Stimulated activated CD8-positive, alpha-beta memory T cell treated with anti-CD3 and anti-CD28 coated beads, Interleukin-7, amount 100 ng/mL, for 48 hours (primary cell): ENCODE measurements at regions not wholly inside any gene's neighbourhood (a gene's known extent, or its start where the extent isn't known, plus 50 kb on each side); places are given as distances from the start of the nearest gene placed in this dataset.

Source experiments
- DNase-seq, 2 donors: peaks; one replicate each; pipeline ENCODE4 v3.0.0-alpha.2; 2020; ENCODE audit warnings: low read depth in 1 of 2; ENCODE audit errors: extremely low read depth in 1 of 2

GRCh38 chr1:60411591-60411990 lies 338.0 kb upstream of the C1orf87 start:
- no peak for DNase-seq

GRCh38 chr1:60402816-60403215 lies 329.2 kb upstream of the C1orf87 start:
- no peak for DNase-seq

- no peak for DNase-seq
These were observed 328.6 kb upstream of the C1orf87 start for GRCh38 chr1:60402216-60402615.

- no peak for DNase-seq
These were observed 320.9 kb upstream of the C1orf87 start for GRCh38 chr1:60394436-60394835.

GRCh38 chr1:60390593-60391282 lies 317.2 kb upstream of the C1orf87 start:
- DNase-seq, result no peak

- DNase-seq, result no peak
These were observed 314.8 kb upstream of the C1orf87 start for GRCh38 chr1:60388092-60388987.

GRCh38 chr1:60387175-60387574 lies 313.6 kb upstream of the C1orf87 start:
- no peak for DNase-seq

- no peak for DNase-seq
These were observed 312.7 kb upstream of the C1orf87 start for GRCh38 chr1:60386249-60386648.

GRCh38 chr1:60376196-60376595 lies 302.6 kb upstream of the C1orf87 start:
- DNase-seq, result no peak

GRCh38 chr1:60374537-60374936 lies 301.0 kb upstream of the C1orf87 start:
- no peak for DNase-seq

GRCh38 chr1:60367532-60367931 lies 294.0 kb upstream of the C1orf87 start:
- DNase-seq, result no peak

GRCh38 chr1:60359431-60359830 lies 285.9 kb upstream of the C1orf87 start:
- DNase-seq, result no peak

GRCh38 chr1:60350531-60350930 lies 277.0 kb upstream of the C1orf87 start:
- no peak for DNase-seq

GRCh38 chr1:60348884-60349283 lies 275.3 kb upstream of the C1orf87 start:
- no peak for DNase-seq

GRCh38 chr1:60345621-60346020 lies 272.1 kb upstream of the C1orf87 start:
- no peak for DNase-seq

- DNase-seq, result no peak
These were observed 271.5 kb upstream of the C1orf87 start for GRCh38 chr1:60345049-60345448.

- no peak for DNase-seq
These were observed 270.2 kb upstream of the C1orf87 start for GRCh38 chr1:60343736-60344135.

- DNase-seq, result no peak
These were observed 269.0 kb upstream of the C1orf87 start for GRCh38 chr1:60342569-60342968.

GRCh38 chr1:60341274-60341673 lies 267.7 kb upstream of the C1orf87 start:
- no peak for DNase-seq

GRCh38 chr1:60331647-60332046 lies 258.1 kb upstream of the C1orf87 start:
- DNase-seq, result no peak

- DNase-seq, result no peak
These were observed 256.1 kb upstream of the C1orf87 start for GRCh38 chr1:60329651-60330050.

GRCh38 chr1:60311838-60312237 lies 238.3 kb upstream of the C1orf87 start:
- no peak for DNase-seq
